SIG-M5 treated with dmso at 0.1 percent for 504 hours (cell line): ENCODE measurements at regions not wholly inside any gene's neighbourhood (a gene's known extent, or its start where the extent isn't known, plus 50 kb on each side); places are given as distances from the start of the nearest gene placed in this dataset.
"Not testable (repeated sequence)": the region's sequence is repeated elsewhere in the genome, so short reads cannot be mapped to it uniquely, and the experiment has no call there.

Experiments used
- DNase-seq: peaks from one replicate; lab custom pipeline; 2025; ENCODE audit not compliant: unreplicated experiment; lab: John Stamatoyannopoulos, UW

DNA sequence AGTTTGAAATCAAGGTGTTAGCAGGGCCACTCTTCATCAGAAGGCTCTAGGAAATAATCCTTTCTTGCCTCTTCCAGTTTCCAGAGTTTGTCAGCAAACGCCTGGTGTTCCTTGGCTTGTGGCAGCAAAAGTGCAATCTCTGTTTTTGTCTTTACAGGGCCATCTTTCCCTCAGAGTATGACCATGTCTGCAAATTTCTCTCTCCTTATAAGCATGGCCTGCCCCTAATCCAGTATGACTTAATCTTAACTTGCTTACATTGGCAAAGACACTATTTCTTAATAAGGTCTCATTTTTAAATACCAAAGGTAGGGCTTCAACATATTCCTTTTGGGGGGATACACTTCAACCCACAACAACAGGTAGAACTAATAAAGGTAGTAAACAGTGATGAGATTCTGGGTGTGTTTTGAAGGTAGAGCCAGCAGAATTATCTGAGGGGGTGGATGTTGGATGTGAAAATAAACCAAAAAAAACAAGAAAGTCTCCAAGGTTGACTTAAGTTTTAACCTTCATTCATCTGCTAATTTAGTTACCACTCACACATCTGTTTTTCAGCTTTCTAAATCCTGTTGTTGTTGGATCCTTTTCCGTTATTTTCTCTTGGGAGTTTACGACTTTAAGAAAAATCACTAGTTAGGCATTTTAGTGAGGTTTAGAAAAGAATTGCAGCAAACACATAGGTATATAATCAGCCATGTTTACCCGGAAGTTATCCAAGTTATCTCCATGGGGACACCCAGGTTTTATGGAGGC is 234.4 kb upstream of the FIGN start:
- DNase-seq = no peak

DNA sequence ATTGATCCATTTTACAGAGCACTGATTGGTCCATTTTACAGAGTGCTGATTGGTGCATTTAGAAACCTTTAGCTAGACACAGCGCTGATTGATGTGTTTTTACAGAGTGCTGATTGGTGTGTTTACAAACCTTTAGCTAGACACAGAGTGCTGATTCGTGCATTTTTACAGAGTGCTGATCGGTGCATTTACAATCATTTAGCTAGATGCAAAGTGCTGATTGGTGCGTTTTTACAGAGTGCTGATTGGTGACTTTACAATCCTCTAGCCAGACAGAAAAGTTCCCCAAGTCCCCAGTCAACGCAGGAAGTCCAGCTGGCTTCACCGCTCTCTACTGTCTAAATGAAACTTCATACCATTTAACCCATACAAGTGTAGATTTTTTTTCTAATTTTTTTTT is 228.5 kb upstream of the FIGN start:
- DNase-seq = not testable (repeated sequence)

DNA sequence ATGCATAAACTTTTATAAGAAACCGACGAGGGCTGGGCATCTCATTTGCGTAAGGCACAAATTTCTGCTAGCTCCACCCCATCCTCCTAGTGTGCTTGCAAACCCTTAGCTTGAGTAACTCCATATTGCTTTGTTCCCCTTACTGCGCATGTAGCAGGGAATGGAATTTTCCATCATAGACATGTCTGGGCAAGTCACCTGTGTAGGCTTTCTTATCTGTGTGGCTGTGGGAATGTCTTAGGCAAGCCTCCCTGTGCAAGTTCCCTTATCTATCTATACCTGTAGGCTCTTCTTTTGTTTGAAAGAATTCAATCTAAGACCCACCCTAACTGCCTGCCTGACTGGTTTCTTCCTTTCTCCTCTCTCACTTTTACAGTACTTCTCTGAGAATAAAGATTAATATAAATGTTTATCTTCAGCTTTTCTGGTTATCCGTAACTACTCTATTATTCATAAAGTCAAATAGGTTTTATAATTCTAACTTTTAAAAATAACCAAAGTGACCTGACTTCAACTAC is 217.6 kb upstream of the FIGN start:
- DNase-seq = no peak

DNA sequence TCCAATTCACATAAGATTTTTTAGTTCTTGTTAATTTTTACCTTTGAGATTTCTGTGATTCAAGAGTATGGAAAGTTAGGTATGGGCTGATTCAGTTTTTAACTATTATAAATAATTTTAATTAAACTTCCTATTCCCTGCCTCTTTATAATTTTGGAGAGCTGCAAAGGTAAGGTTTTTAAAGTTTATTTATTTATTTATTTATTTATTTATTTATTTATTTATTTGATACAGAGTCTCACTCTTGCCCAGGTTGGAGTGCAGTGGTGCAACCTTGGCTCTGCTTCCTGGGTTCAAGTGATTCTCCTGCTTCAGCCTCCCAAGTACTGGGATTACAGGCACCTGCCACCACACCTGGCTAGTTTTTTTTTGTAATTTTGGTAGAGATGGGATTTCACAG is 215.5 kb upstream of the FIGN start:
- no peak for DNase-seq

DNA sequence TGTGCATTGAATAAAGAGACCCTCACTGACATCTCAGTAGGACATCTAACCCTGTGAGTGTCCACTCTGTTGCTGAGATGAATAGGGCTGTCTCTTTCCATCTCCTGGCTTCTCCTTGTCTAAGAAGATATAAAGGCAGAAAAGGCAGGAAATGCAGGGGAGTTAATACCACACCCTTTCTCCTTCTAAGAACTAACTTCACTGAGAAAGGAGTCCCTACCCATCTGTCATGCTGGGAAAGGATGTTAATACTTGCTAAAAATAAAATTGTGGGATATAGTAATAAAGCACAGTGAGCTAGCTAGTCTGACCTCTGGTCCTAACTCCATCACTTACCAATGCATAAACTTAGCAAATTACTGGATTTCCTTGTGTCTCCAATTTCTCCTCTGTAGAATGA is 213.9 kb upstream of the FIGN start:
- DNase-seq = no peak

DNA sequence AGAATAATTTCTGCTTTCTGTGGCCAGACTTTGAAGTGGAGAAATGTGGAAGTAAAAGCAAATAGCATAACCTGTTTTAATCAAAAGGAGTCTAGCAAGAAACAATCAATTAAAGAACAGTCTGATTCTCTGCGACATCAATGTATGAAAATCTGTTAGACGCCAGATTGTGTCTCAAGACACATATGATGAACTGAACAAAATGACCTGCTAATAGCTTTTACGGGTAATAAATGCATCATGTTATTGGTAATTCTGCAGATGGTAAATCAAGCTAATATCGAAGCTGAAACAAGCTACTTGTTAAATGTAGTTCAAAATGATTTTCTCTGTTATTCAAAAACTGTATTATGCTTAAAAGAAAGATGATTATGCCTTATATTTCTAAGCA is 208.5 kb upstream of the FIGN start:
- DNase-seq = no peak

DNA sequence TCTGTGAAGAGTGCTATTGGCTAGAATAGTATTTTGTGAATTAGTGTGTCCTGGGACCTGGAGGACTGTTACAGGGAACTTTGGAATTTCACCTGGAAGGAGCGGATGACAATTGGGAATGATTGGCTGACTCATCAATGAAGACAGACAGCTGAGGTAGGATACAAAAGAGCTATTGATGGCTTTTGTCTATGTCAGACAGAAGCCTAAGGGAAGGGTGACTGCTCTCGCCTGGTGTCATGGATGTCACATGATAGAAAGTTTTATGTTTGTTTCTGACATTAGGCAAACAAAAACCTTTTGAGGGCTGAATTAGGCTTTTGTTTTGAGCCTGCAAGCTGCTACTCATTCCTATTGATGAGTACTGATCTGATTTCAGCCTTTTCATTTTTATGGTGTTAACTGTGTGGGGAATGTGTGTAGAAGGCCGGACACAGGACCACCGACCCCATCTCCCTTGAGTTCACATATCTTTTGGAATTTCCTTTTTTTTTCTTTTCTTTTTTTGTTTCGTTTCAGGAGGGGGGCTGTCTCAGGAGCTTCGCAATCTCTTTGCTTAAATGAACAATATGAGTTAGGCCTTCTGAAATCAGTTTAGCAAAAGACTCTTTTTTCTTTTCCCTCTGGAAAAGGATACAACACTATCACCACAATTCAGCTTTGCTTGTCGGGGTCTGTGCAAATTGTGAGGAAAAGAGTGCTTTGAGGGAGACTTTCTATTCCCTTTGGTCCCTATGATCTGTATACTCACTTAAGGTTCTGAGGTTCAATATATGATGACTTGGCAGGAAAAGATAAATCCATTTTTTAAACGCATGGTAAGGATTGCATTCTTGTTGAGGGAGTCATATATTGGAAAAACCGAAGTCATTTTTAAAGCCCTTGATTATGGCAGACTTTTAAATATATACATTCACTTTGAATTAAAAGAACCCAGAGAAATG is 207.9 kb upstream of the FIGN start:
- DNase-seq = no peak

DNA sequence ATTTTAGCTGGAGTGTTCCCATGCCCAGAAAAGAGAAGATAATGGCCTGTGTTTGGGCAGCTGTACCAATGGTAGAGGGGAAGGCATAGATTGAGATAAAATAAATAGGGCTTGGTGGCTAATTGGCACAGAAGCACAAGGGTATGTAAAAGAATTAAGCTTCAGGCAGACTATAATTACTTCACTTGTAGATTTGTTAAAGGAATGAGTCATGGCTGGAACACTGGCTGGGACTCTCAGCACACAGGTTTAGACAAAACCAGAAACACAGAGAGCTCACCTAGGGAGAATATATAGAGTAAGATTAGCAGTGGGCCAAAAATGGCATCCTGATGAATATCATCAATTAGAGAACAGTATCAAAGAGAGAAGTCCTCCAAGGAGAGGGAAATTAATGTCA is 198.3 kb upstream of the FIGN start:
- DNase-seq = no peak

DNA sequence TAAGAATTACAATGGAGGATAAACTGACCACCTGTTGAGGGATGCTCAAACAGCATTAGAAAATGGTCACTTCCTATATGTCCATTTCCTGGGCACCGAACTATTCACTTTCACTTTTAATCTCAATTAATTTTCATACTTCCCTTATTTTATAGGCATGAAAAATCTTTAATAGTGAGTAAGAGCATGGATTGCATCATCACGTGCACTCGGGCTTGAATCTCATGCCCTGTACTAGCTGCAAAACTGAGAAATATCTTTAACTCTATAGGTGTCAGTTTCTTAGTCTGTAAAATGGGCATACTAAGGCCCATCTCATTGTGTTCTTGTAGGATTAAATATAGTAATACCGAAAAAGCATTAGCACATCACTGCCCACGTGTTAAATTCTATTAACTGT is 183.9 kb upstream of the FIGN start:
- no peak for DNase-seq

DNA sequence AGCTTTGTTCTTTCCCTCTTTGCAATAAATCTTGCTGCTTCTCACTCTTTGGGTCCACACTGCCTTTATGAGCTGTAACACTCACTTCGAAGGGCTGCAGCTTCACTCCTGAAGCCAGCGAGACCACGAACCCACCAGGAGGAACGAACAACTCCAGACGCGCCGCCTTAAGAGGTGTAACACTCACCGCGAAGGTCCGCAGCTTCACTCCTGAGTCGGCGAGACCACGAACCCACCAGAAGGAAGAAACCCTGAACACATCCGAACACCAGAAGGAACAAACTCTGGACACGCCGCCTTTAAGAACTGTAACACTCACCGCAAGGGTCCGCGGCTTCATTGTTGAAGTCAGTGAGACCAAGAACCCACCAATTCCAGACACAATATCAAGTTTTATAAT is 178.7 kb upstream of the FIGN start:
- not testable (repeated sequence) for DNase-seq

DNA sequence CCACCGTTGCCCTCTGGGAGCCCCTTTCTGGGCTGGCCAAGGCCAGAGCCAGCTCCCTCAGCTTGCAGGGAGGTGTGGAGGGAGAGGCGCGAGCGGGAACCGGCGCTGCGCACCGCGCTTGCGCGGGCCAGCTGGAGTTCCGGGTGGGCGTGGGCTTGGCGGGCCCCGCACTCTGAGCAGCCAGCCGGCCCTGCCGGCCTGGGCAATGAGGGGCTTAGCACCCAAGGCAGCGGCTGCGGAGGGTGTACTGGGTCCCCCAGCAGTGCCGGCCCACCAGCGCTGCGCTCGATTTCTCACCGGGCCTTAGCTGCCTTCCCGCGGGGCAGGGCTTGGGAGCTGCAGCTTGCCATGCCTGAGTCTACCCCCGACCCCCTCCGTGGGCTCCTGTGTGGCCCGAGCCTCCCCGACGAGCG is 177.7 kb upstream of the FIGN start:
- not testable (repeated sequence) for DNase-seq

DNA sequence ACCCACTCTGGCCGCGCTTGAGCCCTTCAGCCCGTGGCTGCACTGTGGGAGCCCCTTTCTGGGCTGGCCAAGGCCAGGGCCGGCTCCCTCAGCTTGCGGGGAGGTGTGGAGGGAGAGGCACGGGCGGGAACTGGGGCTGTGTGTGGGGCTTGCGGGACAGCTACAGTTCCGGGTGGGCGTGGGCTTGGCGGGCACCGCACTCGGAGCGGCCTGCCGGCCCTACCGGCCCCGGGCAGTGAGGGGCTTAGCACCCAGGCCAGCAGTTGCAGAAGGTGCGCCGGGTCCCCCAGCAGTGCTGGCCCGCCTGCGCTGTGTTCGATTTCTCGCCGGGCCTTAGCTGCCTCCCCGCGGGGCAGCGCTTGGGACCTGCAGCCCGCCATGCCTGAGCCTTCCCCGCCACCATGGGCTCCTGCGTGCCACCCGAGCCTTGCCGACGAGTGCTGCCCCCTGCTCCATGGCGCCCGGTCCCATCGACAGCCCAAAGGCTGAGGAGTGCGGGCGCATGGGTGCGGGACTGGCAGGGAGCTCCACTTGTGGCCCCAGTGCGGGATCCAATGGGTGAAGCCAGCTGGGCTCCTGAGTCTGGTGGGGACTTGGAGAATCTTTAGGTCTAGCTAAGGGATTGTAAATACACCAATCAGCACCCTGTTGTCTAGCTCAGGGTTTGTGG is 173.7 kb upstream of the FIGN start:
- no peak for DNase-seq

DNA sequence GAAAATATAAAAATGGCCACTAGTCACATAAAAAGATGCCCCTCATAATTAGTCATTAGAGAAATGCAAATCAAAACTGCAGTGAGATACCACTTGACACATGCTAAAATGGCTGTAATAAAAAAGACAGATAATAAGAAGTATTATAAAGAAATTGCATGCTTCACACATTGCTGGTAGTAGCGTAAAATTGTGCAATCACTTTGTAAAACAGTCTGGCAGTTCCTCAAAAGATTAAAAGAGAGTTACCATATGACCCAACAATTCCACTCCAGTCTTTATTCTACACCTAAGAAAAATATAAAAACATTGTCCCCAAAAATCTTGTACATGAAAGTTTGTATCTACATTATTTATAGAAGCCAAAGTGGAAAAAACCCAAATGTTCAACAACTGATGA is 170.6 kb upstream of the FIGN start:
- peak; percentile 33 for DNase-seq

DNA sequence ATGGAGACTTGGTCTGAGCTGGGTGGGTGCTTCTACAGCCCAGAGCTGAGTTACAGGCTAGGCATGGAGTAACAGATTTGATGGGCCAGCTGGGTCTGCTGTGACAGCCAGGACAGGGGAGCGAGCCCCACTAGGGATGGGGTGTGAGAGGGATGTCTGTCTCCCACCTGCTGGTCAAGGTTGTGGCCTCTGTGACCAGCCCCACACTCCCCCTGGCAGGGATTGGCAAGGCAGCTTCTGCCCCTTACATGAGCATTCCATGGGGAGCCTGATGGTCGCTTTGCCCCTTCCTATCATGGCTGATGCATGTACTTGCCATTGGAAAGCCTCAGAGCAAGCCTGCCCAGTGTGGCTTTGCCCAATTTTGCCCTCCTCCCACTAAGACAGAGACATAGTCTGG is 162.0 kb upstream of the FIGN start:
- no peak for DNase-seq

DNA sequence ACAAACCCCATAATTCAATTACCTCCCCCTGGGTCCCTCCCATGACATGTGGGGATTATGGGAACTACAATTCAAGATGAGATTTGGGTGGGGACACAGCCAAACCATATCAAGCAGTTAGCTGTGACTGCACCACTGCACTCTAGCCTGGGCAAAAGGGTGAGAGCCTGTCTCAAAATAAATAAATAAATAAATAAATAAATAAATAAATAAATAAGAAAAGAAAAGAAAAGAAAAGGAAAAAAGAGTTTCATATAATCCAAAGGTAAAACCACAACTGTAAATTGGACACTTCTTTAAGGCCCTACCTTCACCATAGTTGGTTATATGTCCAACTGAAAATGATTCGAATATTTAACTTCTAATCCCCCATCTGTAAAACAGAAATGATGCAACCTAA is 157.6 kb upstream of the FIGN start:
- DNase-seq = not testable (repeated sequence)

DNA sequence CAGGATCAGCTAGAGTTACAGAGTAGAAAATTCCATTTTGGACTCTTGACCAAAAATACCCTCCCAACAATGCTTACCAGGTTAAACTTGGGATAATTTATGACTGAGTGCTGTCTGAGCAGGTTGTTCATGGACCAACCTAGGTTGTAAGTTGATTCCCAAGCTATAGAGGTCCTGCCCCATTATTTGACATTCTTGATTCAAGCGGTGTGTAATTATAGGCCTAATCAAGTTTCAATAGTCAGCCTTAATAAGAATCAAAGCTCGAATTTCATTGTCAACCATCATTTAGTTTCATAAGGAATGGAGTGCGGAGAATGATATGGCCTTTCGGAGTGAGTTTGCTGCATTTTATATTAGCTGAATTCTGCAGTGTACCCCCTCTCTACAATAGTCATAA is 152.8 kb upstream of the FIGN start:
- DNase-seq = no peak

DNA sequence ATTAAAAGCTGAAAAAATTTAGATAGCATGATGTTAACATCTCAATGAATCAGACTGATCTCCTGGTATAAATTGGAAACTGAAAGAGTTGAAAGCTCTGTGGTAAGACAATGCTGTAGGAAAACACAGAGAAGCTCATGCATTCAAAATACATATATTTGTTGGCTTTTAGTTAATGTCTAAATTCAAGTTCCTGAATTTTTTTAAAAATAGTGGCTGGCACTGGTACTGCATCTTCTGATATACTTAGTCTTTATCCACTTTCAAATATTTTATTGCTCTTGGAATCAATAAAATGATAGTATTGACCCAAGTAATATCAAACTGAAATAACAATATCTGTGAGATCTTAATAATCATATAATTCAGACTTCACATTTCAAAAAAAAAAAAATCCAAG is 151.4 kb upstream of the FIGN start:
- no peak for DNase-seq

DNA sequence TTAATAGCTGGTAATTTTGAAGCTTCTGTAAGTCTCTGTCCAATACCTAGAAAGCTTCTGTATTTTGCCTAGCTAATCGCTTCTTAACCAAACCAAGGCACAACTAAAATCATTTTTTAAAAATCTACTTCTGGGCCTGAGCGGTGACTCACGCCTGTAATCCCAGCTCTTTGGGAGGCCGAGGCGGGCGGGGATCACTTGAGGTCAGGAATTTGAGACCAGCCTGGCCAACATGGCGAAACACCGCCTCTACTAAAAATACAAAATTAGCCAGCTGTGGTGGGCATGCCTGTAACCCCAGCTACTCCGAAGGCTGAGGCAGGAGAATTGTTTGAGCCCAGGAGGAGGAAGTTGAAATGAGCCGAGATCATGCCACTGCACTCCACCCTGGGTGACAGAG is 148.6 kb upstream of the FIGN start:
- DNase-seq = no peak

DNA sequence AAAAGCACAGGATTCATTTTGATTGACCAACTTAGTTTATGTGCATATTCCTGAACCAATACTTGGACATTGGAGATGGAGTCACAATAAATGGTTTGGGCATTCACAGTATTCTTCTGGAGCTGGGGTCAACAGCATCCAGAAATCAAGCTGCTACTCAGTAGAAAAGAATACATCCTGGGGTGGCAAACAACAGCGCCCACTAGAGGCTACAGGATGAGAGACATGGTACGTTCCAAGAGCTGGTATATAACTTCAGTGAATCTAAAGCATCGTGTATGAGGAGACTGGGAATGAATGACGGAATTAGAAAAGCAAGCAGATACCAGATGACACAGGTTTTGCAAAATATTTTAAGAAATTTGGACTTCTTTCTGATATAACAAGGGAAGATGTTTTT is 142.9 kb upstream of the FIGN start:
- DNase-seq = no peak

DNA sequence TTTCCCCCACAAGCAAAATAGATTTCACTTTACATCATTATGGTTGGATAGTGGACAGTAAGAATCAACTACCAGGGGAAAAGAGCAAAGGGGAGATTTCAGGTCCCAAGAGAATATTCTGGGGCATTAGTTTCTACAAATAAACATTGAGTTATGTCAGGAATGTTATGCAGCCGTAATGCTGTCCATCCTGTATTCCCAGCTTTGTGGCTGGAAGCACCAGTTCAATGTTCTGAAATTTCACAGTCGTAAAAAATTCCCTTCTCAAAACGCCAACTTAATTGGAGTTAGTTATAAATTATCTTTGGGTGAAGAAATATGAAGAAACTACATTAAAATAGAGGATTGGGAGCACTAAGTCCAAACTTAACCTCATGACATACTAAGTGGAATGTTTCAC is 141.5 kb upstream of the FIGN start:
- peak; percentile 24 for DNase-seq

DNA sequence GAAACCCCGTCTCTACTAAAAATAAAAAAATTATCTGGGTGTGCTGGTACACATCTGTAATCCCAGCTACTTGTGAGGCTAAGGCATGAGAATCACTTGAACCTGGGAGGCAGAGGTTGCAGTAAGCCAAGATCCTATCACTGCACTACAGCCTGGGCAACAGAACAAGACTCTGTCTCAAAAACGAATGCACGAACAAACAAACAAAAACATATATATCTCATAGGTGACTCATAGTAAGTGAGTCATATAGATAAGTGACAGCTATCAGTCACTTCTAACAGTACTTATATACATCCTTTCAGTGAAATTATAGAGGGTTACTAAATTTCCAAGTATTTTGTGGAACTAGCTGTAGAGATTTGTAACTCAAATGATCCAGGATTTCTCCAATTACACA is 127.3 kb upstream of the FIGN start:
- no peak for DNase-seq

DNA sequence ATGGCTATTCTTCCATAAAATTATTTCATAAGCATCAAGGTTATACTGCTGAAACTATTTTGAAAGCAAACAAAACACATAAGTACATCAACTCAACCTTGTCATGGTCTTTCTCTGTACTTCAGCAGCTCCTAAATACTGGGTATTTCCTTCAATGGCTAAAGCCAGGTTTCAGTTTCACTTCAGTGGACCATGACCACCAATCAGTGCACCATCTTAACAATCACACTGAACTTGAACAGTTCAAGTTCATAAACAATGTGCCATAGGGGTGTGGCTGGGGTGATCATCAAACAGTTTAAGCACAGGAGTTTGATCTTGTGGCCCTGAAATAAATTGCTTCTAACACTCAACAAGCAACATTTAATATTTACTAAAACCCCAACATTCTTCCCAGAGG is 124.1 kb upstream of the FIGN start:
- DNase-seq = no peak
